NCI-H82 treated with DMSO at 0.1 percent for 48 hours (cell line): ENCODE measurements at regions not wholly inside any gene's neighbourhood (a gene's known extent, or its start where the extent isn't known, plus 50 kb on each side); places are given as distances from the start of the nearest gene placed in this dataset.
"Not testable (repeated sequence)": the region's sequence is repeated elsewhere in the genome, so short reads cannot be mapped to it uniquely, and the experiment has no call there.

Experiments used
- DNase-seq: peaks from one replicate; lab custom pipeline; 2025; ENCODE audit not compliant: unreplicated experiment; lab: John Stamatoyannopoulos, UW

DNA sequence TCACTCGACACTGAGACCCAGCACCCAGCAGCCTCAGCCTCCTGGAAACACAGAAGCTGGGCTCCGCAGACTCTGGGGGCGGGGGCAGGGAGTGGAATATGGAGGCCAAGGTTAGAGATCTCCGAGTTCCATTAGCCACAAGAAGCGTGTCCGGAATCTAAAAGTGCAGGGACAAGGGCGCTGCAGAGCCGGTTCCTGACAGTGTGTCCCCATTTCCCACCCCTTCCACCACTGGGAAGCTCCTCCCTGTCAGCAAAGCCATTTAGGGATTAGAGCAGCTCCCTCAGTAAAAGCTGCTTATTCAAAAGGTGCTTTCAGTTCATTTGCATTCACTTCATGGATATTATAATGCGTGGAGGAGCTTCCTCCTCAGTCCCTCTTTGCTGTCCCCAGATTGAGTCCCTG, 74.1 kb upstream of the HSPA9 start:
- DNase-seq = peak; percentile 87

DNA sequence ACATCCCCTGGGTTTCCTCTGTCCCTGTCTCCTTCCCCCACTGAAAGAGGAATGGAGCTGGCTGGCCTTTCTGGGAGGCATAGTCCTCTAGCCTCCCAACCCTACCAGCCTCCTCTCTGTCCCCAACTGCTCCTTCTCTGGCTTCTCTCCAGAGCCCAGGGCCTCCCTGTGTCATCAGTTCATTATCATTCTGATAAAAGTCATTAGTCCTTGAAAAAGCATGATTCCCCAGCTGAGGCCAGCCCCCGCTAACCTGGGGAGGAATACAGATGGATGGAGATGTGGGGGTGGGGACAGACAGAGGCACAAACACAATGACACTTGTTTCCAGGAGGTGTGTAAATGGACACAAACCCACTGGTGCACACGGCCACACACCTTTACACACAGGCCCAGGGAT, 73.6 kb upstream of the HSPA9 start:
- DNase-seq = no peak

DNA sequence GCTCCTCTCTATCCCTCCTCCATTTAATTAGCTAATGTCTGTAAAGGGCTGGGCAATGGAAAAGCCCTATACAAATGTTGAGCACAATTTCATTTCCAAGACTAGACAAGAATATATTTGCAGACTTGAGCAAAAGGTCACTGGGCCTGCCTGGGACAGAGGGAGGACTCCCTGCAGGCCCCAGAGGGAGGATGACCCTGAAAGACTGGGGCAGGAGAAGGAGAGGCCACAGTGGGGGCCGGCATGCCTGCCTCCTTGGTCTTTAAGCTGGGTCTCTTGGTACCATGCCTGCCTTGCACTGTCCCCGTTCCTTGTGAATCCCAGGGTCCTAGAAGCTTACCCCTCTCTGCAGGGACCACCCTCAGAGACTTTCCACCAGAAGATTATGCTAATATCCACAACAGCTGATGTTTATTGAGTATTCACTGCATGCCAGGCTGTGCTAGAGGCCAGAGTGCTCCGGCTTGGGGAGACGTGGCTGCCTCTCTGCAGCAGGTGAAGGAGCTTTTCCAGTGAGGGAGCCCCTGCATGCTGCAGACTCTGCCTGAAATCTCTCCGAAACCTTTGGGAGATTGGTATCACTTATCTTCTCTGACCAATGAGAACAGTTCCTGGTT, 72.7 kb upstream of the HSPA9 start:
- DNase-seq = no peak

DNA sequence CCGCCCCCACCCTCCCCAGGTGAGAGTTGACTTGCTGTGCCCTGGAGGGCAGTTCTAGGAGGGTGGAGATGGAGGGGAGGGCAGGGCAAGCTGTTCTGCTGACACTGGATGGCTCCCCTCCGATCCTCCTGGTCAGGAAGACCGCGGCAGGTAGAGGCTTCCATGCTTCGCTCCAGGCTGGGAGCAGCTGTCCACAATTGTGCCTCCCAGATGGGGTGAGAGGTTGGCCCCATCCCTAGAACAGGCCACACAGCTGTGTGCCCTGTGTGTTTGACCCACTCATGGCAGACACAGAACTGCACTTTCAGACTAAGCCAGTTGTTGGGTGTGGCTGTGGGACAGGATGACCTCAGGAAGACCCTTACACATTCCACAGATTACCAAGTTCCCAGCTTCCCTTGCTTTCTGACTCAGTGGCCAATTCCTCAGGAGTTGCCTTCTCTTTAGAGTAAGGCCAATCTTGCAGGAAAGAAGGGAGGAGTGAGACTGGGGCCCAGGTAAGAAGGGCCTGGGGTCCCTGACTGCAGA, 72.1 kb upstream of the HSPA9 start:
- DNase-seq = no peak

DNA sequence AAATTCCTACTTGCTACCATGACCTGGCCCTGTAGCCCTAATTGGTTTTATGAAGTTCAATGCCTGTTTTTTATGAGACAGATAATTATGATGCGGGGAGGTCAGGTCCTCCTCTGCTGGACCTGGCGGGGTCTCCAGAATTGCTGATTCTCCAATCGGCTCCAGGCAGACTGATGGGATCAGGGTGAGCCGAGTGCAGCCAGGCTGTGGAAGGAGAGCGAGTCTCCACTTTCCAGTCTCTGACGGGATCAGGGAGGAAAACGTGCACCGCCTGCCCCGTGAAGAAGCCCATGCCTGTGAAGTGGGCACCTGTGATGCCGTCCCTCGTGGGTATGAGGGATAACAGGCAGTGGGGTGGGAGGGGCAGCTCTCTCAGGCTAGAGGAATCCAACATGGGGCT, 71.5 kb upstream of the HSPA9 start:
- no peak for DNase-seq

DNA sequence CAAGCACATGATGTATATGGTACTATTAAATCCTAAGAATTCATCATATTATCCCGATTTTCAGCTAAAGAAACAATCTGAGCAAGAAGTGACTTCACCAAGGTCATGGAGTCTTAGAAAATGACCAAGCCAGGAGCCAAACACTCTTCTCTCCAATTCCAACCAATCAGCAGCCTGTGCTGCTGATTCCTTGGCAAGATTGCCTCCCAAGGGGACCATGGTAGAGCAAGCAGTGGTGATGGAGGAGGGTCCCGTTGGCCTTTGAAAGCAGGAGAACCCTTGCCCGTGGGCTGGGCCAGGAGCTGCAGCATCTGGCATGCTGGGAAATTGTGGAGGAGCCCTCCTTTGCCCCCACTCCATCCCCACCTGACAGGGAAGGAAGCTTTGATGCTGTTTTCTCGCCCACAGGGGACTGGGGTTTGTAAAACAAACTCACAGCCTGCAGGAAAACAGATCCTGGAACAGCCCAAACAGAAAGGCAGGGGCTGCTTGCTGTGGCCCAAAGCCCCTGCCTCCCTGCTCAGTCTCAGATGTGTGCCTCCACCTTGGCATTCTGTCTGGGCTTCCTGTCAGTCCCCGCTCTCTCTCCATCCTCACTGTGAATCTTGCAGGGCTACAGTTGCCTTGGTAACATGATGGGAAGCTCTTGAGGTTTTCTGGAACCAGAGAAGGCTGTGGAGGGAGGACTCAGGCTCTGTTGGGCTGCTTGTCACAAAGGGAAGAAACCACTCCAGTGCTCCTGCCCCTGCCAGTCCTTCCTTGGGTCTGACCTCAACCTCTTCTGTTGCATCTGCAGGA, 70.8 kb upstream of the HSPA9 start:
- no peak for DNase-seq

DNA sequence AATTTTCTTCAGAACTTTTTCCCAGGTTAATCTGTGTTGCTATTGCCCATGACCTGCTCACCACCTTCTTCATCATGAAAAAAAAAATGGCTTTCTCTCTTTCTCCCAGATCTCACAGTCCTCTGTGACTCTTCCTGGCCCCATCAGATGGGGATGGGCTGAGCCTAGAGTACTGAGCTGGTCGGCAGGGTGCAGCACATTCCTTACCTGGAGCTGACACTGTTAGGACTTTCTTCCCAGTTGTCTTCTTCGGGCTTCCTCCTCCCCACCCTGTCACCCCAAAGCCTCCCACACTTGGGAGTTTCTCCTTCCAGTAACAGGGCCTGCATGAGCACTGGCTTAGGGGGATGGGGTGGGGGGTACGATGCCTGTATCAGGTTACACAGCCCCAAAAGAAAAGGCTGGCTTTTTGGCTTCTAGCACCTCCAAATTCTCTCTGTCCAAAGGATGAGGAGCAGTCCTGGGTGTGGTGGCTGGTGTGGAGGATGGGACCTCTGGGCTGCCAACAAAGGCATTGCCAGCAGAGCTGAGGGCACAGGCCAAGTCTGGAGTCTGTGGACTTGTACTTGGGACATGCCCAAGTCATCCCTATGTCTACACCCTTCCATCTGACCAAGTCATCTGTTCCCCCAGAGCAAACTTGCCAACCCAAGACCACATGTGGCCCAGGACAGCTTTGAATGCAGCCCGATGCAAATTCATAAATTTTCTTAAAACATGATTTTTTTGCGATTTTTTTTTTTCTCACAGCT, 68.0 kb upstream of the HSPA9 start:
- no peak for DNase-seq

DNA sequence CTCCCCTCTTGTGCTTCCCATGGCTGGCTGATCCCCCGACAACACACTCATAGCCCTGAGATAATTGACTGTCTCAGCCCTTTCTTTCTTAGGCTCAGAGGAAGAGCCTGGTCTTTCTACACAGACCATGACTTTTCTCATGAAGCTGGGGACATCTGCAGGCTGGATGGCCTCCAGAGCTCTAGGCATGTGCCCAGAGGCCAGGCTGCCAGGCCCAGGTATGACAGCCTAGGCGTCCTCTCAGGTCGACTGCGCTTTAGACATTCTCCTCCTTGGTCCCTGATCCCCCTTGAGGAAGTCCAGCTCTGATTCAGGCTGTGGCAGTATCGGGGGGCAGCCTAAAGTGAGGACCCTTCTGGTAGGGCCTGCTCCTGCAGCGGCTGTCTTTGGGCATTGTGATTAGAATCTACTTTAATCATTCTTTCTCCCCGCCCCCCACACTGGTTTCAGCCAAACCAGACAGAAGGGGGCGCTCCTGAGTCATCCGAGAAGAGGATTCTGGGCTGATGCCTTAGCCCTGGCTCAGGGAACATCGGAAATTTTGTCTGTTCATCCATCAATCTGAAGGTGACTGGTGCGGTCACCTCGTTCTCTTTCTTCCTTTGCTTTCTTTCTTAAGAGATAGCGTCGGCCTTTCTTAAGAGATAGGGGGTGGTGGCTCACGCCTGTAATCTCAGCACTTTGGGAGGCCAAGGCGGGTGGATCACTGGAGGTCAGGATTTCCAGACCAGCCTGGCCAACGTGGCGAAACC, 66.5 kb upstream of the HSPA9 start:
- peak; percentile 39 for DNase-seq

DNA sequence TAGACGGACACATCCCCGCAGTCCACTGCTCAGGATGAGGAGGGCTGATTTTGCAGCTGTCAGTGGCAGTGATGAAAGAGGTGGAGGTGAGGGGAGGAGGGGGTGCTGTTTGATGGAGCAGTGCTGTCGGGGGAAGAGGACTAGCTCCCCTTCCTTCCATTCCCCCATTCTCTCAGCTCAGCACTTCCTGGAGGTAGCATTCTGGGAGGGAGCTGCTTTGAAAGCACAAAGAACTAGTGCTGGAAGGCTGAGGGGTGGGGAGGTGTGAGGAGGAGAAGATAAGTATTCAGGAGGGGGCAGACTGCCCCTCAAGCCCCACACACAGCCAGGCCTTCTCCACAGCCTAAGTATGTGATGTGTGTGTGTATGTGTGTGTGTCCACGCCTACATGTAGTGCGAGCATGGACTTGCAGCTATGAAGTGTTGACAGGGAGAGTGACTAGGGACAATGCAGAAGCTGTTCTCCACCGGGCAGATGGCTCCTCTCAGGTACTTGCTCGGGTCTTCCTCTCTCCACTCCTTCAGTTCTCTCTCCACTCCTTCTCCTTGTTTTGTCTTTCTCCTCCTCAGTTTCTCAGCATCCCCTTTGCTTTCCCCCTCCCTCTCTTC, 65.5 kb upstream of the HSPA9 start:
- DNase-seq = no peak

DNA sequence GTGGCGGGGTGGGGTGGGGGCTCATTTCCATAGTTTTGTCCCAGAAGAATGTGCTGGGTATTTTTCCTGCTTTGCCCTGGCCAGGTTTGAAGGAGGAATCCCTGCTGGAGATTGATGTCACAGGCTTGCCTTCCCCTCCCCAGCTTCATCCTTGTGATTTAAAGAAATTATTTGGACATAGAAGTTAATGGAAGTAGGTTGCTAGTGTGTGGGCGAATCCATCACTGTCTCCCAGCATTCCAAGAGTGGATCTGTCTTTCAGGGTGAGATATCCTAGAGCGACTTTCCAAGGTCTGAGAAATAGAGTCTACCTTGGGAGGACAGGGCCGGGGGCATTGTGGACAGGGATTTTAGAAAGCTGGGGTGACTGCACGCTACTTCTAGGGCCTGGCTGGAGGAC, 64.9 kb upstream of the HSPA9 start:
- DNase-seq = no peak

DNA sequence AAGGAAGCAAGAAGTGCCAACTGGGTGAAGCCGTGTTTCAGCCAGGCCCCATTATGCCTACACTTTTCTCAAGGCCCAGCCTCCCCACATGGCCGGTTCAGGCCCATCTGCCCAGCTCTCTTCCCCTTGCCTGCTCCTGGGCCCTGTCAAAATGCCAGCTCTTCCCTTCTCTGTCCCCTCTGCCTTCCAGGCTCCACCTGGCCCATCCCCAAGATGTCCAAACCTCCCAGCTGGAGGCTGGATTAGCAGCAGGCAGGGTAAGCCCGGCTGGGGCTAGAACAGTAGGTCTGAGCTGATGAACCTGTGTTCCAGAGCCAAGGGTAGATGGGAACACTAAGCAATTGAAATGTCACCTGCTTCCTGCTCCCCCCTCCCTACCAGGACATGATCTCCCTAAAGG, 64.1 kb upstream of the HSPA9 start:
- no peak for DNase-seq

DNA sequence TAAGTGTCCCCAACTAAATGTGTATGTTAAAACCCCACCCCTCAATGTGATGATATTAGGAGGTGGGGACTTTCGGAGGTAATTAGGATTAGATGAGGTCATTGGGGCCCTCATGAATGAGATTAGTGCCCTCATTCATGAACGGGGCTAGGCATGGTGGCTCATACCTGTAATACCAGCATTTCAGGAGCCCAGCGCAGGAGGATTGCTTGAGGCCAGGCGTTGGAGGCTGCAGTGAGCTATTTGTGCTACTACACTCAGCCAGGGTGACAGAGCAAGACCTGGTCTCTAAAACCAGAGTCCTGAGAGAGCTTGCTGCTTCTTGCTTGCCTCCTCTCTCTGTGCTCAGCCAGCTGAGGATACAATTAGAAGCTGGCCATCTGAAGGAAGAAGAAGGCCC, 62.1 kb upstream of the HSPA9 start:
- no peak for DNase-seq

DNA sequence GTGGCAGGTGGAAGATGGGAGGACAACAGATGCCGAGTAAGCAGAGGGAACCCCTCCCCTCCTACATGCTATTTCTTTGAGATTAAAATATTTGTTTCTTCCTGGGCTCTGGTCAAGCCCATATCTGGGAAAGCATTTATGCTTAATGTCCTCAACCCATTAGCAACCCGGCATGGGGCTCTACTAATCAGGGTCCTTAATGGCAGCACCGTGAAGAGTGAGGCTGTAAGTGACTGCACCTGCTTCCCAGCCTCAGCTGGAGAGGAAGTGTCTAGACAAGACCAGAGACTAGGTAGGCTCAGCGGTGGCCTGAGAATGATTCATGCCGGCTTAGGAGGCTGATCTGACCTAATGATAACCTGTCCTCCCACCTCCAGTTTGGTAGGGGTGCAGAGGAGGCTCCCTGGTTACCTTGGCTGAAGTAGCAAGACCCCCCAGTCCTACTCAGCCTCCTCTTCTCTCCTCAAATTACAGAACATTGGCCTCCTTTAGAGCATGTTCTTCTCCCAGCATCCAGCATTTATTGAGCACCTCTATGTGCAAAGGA, 61.3 kb upstream of the HSPA9 start:
- no peak for DNase-seq

DNA sequence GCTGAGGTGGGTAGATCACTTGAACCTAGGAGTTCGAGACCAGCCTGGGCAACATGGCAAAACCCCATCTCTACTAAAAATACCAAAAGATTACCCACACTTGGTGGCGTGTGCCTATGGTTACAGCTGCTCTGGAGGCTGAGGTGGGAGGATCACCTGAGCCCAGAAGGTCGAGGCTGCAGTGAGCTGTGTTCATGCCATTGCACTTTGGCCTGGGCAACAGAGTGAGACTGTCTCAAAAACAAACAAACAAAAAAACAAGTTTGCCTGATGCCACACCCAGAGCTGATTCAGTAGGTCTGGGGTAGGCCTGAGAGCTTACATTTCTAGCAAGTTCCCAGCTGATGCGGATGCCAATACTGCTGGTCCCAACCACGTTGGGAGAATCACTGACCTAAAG, 60.5 kb upstream of the HSPA9 start:
- no peak for DNase-seq

DNA sequence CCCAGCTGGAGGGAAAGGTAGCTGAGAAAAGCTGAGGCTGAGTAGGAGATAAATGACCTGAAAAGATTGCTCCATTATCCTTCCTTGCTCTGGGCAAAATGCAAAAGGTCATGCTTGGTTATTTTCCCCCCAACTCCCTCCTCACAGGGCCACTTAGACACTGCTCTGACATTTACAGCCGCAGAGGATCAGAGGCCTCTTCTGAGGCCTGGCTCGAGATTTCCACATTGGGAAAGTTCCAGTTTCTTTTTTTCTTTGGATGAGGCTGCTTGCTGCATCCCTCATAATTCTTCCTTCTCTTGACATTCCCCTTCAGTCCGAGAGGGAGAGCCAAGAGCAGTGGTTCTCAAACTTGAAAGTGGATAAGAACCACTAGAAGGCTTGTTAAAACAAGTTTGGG, 60.1 kb upstream of the HSPA9 start:
- DNase-seq = no peak

DNA sequence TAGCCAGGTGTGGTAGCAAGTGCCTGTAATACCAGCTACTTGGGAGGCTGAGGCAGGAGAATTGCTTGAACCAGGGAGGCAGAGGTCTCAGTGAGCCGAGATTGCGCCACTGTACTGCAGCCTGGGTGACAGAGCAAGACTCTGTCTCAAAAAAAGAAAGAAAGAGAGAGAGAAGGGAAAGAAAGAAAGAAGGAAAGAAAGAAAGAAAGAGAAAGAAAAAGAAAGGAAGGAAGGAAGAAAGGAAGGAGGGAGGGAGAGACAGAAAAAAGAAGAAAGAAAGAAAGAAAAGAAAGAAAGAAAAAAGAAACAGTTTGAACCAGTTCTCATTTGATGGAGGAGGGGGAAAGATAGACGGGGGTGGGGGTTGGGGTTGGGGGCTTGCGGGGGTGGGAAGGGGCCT, 59.6 kb upstream of the HSPA9 start:
- DNase-seq = not testable (repeated sequence)

DNA sequence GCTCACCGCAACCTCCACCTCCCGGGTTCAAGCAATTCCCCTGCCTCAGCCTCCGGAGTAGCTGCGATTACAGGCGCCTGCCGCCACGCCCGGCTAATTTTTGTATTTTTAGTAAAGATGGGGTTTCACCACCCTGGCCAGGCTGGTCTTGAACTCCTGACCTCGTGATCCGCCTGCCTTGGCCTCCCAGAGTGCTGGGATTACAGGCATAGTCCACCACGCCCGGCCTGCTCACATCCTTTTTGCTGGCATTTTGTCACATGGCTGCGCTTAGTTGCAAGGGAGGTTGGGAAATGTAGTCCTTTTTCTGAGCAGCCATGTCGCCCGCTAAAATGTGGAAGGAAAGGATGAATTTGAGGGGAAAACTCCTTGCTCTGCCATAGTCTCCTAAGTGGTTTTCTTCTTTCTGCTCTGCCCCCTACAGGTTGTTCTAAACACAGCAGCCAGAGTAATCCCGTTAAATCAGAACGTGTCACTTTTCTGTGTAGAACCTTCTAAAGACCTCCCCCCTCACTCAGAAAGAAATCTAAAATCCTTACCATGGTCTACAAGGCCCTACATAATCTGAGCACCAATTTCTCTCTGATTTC, 57.8 kb upstream of the HSPA9 start:
- no peak for DNase-seq

DNA sequence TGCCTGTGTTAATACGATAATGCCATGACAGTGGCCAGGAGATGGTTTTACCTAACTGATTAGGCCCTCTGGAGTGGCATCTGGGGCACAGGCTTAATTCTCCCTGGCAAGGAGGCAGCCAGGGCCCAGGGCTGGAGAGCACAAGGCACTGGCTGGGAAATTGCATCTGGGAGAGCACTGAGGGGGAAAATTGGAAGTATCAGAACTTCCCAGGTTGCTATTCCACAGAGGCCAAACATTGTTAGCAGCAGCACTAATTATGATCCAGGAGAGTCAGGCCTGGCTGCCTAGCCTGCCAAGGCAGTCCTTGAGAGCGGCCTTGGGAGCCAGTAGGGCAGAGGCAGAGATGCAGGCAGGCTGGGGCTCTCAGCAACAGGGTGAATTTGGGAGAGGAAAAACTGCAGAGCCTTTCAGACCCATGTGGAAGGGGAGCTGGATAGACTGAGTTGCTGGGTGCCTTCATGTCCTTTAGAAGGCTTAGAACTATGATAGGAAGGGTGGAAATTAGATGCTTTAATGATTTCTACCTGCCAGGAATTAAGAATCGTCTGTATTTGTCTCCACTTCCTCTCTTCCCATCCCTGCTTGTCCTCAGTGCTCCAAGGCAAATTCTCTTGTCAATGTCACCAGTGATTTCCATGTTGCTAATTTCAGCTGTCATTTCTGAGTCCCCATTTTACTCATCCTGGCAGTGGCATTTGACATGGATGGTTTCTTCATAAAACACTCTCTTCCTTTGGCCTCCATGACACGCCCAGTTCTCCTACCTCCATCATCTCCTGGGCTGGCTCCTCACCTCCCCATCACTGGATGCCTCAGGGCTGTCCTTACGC, 56.1 kb upstream of the HSPA9 start:
- no peak for DNase-seq

DNA sequence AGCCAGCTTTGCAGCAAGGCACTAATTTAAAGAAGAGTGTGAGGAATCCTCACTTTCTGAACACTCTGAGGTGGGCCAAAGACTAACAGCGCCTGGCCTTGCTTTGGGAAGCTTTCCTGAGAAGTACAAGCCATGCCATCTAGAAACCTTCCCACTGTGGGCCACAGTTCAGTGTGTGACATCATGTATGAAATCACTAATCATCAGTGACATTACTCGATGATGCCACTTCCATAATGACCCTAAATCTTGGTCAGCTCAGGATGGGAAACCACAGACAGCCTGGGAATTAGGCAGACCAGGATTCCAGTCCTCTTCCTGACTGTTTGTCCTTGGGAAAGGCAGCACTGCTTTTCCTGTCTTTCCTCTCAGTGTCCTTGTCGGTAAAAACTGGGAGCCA, 54.2 kb upstream of the HSPA9 start:
- no peak for DNase-seq
